Right atrium auricular region (tissue), 2 donors: ENCODE measurements at regions not wholly inside any gene's neighbourhood (a gene's known extent, or its start where the extent isn't known, plus 50 kb on each side); places are given as distances from the start of the nearest gene placed in this dataset.

ENCODE experiments used
- DNase-seq: peaks from one replicate; pipeline ENCODE4 v3.0.0-alpha.2; 2019; ENCODE audit warnings: low spot score
- H3K27ac ChIP-seq, 2 donors: fragments of 200-600 bp; sonication (generic); 1 replicate in 1 of 2; 2 replicates in 1 of 2; pipeline ENCODE4 v1.5.1; 2016 to 2019
- H3K27me3 ChIP-seq, 2 donors: fragments of 200-600 bp; sonication (generic); one replicate each; pipeline versions ENCODE4 v1.5.1 to v1.6.0; 2017 to 2019
- H3K36me3 ChIP-seq: fragments of 200-600 bp; sonication (generic); one replicate; pipeline ENCODE4 v1.5.1; 2016
- H3K4me1 ChIP-seq, 2 donors: fragments of 200-600 bp; sonication (generic); one replicate each; pipeline versions ENCODE4 v1.5.1 to v1.6.0; 2017 to 2019
- H3K4me3 ChIP-seq, 2 donors: fragments of 200-600 bp; sonication (generic); 1 replicate in 1 of 2; 2 replicates in 1 of 2; pipeline ENCODE4 v1.5.1; 2017 to 2019; ENCODE audit warnings: mild to moderate bottlenecking in 1 of 2, moderate library complexity in 1 of 2
- H3K9me3 ChIP-seq, 2 donors: fragments of 200-600 bp; sonication (generic); one replicate each; pipeline ENCODE4 v1.5.1; 2019
- CTCF ChIP-seq, 2 donors: fragments of 200-600 bp; sonication (generic); IDR thresholded peaks; one replicate each; pipeline ENCODE4 v1.5.1; 2019; ENCODE audit warnings: antibody characterized with exemption in 2 of 2

DNA sequence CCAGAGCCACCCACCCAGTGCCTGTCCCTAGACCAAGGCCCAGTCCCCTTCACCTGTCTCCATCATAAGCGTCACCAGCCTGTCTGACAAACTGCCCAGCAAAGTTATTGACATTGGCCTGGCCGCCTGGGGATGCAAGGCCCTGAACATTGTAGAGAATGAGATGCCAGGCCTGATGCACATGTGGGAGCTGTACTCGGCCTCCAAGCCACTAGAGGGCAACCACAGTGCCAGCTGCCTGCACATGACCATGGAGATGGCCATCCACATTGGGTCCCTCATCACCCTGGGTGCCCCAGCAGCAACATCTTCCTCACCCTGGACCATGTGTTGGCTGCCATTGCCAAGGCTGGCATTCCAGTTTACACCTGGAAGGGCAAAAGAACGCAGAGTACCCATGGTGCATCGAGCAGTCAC lies 63.7 kb upstream of the ANTXRL start:
- Histone ChIP-seq H3K4me1 (no peaks in the 10 kb centered on the region), H3K36me3 (no peaks in the 10 kb centered on the region), H3K4me3 (no peak overlapping the region), H3K9me3 (no peaks in the 10 kb centered on the region), H3K27ac (no peak overlapping the region), H3K27me3 (no peaks in the 10 kb centered on the region)
- DNase-seq = no peak
- no peak for TF ChIP-seq CTCF (IDR thresholded peaks at IDR 0.05)

- Histone ChIP-seq H3K27ac (no peak overlapping the region), H3K27me3 (no peaks in the 10 kb centered on the region), H3K4me1 (no peaks in the 10 kb centered on the region), H3K4me3 (no peak overlapping the region), H3K36me3 (no peaks in the 10 kb centered on the region), H3K9me3 (no peaks in the 10 kb centered on the region)
- peak; percentile 57 for DNase-seq
- no peak for TF ChIP-seq CTCF (IDR thresholded peaks at IDR 0.05)
These were observed 63.0 kb upstream of the ANTXRL start for GRCh38 chr10:46223626-46224413.

GRCh38 chr10:46224414-46224682 lies 62.4 kb upstream of the ANTXRL start:
- TF ChIP-seq CTCF (IDR thresholded peaks at IDR 0.05) = no peak
- Histone ChIP-seq H3K36me3 (no peaks in the 10 kb centered on the region), H3K4me1 (no peaks in the 10 kb centered on the region), H3K9me3 (no peaks in the 10 kb centered on the region), H3K27me3 (no peaks in the 10 kb centered on the region), H3K4me3 (no peak overlapping the region), H3K27ac (no peak overlapping the region)
- no peak for DNase-seq

DNA sequence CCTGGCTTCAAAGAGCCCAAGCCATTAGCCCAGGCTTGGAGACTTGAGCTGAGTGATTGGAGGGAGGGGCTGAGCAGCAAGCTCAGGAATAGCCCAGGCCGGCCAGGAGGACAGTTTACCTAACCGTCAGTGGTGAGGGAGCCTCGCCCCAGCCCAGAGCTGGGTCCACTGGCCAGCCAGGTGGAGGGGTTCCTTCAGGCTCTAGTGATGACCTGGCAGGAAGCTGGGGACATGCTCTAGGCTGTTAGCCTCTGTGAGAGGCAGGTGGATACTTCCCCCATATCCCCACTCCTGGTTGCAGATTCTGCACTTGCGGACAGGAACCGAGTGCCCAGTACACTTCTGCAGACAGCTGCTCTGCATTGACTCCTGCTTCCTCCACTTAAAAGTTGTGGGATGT lies 61.2 kb upstream of the ANTXRL start:
- H3K27ac ChIP-seq = no peak overlapping the region
- no peak for TF ChIP-seq CTCF (IDR thresholded peaks at IDR 0.05)
- H3K9me3 ChIP-seq = peaks cover 0 to 4% of the 10 kb centered on the region in 2 donors
- no peaks in the 10 kb centered on the region for H3K36me3 ChIP-seq
- no peak overlapping the region for H3K4me3 ChIP-seq
- DNase-seq = peak; percentile 28
- no peaks in the 10 kb centered on the region for H3K4me1 ChIP-seq
- H3K27me3 ChIP-seq = no peaks in the 10 kb centered on the region

- Histone ChIP-seq H3K36me3 (no peaks in the 10 kb centered on the region), H3K4me3 (no peak overlapping the region), H3K27ac (no peak overlapping the region), H3K27me3 (no peaks in the 10 kb centered on the region), H3K4me1 (no peaks in the 10 kb centered on the region), H3K9me3 (peaks cover 0 to 4% of the 10 kb centered on the region in 2 donors)
- TF ChIP-seq CTCF (IDR thresholded peaks at IDR 0.05) = no peak
- DNase-seq = peak; percentile 47
These were observed 60.6 kb upstream of the ANTXRL start for GRCh38 chr10:46226232-46226631.
